Germinal center (tissue), 1 donor: ENCODE measurements at regions not wholly inside any gene's neighbourhood (a gene's known extent, or its start where the extent isn't known, plus 50 kb on each side); places are given as distances from the start of the nearest gene placed in this dataset.
"Not testable (repeated sequence)": the region's sequence is repeated elsewhere in the genome, so short reads cannot be mapped to it uniquely, and the experiment has no call there.

ENCODE experiments used
- DNase-seq: peaks from one replicate; pipeline ENCODE4 v3.0.0; 2012; ENCODE audit warnings: mixed read lengths, low spot score

DNA sequence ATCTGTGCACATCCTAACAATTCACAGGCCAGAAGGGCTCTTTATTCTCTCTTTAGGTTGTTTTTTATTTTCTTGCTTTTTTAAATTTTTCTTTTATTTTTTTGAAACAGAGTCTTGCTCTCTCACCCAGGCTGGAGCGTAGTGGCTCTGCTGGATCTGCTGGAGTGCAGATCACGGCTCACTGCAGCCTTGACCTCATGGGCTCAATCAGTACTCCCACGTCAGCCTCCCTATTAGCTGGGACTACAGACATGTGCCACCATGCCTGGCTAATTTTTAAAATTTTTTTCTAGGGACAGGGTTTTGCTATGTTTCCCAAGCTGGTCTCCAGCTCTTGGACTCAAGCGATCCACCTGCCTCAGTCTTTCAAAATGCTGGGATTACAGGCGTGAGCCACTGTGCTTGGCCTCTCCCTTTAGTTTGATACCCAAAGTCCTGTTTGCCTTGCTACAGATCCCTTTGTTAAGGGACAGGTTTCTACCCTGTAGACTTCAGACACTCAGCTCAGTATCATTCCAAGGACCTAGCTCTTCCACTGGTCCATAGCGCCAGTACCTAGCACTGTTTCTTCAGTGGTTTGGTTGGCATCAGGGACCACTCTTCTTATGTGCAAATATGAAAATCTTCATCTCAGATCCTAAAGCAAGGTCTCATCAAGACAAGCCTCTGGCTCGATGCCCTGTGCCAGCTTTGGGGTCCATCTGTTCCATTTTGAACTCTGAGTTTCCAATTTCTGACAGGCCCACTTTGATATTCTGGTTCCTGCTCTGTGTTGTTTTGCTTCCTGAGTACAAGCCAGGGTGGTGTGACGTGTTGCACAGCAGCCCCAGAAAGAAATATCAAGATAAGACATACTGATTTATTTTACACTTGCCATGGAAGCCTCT is 211.7 kb downstream of the FAT3 start:
- DNase-seq, result no peak

DNA sequence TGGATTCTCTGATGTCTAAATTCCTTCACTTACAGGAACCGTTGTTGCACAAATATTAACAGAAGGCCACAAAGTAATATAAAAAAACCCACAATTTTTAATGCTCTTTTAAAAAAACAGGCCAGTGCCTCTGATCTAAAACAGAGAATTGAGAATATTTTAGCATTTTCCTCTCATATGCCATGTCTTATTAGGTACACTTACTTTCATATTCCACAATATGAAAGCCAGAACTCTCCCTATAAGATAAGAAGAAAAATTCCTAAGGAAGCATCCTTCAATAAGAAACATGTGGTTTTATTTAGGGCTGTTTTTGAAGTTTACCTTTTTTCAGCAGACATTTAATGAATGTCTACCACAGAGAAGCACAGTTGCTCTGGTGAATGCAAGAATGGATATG is 214.5 kb downstream of the FAT3 start:
- no peak for DNase-seq

DNA sequence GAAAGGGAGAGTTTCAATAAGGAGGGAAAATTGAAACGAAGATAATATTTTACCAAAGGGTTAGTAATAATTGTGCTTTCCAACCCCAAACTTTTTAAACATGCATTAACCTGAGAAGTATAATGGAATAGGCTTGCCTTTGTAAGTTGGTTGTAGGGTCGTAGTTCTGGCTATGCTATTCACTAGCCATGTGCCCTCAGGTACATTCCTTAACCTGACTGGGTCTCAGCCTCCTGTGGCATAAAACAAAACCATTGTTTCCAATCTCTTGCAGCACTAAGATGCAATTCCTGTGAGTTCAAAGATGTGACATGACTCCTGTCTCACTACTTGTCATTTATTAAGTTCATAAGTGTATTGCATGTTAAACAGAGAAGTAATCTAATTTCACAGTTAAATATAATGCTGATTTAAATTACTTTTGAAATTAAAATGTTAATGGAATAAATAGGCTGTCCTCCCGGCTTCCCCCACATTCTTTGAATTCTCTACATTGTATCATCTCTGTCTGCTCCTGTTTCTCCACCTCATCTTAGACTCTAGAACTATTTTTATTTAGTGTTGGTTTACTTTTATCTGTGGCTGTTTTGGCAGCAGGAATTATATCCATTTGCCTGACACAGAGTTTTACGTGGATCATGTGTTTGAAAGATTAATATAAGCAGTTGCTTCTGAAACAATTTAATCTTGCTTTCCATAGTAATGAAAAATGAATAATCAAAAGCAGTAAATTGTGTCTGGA is 216.3 kb downstream of the FAT3 start:
- DNase-seq, result no peak

DNA sequence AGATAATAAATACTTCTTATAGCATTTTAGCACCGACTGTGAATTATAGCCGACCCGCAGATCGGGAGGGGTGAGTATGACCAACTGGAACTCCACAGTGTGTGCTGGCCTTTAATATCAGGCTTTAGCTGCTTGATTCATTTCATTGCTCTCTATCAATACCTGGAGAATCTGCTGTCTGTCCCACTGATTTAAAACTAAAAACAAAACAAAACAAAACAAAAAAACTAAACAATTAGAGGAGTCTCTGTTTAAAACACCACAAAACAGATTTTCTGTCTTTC is 216.8 kb downstream of the FAT3 start:
- no peak for DNase-seq

DNA sequence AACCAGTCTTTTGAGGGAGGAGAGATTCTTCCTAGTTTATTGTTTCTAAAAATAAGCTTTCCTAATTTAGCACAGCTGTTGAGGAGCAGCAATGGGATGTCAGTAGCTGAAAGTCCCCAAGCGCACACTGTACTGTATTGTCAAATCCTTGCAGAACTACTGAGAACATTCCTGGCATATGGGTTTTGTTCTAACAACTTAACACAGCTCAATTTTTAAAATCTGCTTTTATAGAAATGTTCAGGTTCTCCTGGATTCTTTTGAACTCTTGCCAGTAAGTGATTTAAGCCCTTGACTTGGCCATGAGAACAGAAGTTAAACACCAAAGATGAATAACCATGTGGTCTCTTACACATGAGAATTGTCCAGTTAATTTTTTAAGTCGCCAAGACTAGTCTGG is 218.6 kb downstream of the FAT3 start:
- no peak for DNase-seq

DNA sequence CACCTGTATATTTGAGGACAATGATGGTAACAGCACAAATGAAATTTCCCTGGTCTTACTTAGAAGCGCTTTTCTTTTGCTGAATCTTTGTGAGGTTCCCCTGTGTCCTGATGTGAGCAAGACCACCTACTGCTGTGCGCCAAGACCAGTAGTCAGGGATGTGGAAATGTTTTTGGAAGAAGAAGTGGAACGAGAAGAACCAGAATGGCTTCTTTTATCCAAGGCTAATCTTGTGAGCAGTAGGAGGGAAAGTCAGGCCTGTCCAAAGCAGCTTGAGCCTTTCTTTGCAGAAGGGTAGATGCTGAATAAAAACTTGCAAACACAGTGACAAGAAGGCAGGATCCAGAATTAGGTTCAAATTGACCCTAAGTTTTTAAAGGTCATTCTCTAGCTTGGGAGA is 223.0 kb downstream of the FAT3 start:
- no peak for DNase-seq

DNA sequence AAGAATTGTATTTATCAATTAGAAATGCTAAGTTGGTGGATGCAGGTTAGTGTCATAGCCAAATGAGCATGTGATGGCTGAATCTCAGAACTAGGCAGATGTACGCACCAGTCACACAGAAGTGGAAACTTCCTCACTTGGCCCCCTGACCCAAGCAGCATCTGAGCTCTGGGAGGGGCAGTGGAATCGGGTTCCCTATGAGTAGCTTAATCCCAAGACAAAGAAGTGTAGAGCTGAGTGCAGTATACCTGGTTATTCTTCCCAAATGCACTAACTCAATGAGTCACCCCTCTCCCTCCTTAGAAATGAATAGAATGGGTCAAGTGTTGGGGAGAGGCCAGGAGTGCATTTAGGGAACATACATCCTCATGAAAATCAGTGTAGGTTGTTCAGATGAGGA is 224.6 kb downstream of the FAT3 start:
- no peak for DNase-seq

DNA sequence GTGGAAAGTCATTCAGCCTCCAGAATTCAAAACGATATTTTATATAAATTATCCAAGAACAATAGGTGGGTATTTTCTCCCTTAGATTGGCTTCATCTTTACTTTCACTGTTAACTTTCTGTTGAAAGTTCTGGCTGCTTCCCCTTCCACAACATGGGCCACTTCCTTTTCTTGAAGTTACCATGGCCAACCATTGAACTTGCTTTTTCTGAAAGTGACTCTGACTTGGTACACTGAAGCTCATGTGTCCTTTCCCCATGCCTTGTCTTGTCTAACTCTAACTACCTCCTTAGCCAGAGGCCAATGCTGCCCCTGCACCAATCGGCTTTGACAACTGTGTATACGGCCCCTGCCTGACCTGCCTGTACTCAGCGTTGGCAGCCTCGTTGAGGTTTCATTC is 225.2 kb downstream of the FAT3 start:
- DNase-seq, result no peak

DNA sequence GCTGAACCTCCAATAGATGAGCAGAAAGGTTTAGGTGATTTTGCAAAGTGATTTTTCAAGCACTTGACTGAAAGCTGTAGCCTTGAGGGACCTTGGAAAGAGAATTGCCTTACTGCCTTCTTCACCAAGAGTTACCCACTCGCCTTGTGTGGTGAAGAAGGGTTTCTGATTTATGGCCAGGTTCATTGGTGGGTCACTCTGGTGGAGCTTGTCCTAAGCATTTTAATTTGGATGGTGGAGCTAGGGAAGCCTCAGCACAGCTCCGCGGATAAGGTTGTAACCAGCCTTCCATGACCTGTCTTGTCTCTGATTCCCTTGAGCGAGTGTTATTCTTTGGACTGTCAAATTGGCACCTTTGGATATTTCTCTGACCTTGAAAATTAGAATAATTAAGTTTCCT is 226.4 kb downstream of the FAT3 start:
- no peak for DNase-seq

DNA sequence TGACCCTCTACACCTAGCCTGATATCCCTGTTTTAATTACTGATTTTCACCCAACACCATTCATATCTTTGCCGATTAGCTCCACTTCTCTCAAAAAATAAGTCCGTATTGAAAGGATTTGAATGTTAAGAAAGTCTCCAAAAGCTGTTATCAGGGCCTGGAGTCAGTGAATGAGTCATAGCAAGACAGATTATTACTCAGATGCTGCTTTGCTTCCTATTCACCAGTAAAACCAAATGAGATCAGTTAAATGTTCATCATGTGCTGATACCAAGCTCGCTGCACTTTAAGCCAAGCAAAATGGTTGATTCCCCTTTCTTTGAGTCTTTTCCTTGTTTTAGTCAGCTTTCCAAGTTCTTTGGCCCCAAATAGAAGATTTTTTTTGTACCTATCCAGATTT is 228.4 kb downstream of the FAT3 start:
- no peak for DNase-seq

DNA sequence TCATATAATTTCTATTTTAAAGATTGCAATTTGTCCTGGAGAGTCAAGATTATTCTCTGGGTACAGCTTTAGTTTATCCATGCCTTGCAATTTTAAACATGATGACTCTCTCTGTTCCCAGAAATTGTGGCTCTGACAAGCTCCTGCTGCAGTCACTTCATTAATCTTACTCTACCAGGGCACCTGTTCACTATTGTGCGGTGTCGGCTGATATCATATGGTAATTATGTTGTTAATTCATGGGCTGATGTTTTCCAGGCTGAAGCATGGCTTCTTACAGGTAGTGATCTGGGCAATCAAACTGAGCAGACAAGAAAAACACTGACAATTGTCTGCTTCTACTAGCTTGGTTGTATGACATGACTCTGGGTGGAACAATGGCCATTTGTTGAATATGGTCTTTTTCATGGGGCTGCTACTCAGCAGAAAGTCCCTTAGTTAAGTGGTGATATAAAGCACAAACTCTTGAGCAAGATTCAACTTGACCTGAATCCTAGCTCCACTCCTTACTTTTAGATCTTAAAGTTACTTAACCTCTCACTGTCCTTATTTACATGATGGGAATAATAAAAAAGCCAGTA is 230.7 kb downstream of the FAT3 start:
- no peak for DNase-seq

DNA sequence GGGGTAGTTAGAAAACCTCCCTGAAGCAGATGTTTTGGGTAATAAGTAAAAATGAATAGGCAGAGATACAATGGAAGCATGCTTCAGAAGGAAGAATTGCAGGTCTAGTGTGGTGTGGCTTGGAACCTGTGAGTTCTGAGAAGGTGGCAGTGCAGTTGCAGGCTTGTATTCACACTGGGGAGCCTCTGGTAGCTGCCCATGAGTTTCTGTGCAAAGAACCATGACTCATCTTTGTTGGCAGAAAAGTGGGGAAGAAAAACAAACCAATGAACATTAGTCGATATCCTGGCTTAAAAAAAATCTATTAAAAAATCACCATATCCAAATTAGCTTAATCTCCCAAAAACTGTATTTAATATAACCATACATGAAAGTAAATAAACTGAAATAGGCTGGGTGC is 232.6 kb downstream of the FAT3 start:
- DNase-seq, result no peak

DNA sequence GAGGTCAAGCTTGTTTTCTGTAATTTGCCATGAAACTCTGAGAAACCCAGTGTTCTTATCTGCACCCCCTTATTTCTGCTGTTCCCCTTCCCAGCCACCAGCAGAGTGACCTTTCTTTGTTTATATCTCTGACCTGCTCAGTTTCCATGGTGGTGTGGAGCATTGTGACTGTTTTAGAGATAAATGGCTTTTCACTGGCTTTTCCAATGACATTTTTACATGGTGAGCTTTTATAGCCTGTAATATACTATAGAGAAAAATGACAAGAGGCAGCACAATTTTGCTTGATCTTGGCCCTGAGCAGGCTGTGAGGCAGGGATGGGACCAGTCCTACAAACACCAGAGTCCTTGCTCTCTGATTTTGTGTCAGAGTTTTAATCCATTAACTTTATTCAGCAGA is 233.9 kb downstream of the FAT3 start:
- no peak for DNase-seq

DNA sequence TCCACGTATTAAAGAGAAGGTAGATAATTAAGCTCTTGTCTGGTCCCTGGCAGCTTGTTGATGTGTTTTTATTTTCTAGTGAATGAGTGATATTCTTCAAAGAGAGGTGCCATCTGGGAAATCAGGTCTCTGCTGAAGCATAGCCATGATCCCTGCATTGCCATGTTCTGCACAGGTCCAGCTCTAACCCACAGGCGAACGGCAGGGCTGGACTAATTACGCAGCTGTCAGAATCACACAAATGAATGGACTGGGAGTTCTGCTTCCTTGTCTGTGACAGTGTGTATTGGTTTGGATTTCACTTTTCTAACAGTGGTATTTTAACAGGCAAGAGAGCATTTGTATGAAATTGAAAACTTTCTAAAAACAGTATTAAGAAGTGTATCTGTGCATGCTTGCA is 235.6 kb downstream of the FAT3 start:
- no peak for DNase-seq

DNA sequence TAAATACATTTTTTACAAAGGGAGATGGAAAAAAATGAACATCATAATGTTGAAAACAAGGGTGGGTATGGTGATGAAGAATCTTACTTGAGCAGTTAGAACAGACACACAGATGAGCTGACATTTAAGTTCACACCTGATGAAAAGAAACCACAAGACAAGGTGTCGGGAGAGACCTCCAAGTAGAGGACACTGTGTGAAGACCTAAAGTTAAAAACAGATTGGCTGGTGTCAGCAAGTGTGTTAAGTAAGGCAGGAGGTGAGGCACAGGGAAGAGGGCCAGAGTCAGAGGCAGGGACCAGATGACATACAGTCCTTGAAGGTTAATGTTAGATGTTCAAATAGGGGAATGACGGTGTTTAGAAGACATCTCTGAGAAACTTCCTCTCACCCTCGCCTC is 236.8 kb downstream of the FAT3 start:
- no peak for DNase-seq

DNA sequence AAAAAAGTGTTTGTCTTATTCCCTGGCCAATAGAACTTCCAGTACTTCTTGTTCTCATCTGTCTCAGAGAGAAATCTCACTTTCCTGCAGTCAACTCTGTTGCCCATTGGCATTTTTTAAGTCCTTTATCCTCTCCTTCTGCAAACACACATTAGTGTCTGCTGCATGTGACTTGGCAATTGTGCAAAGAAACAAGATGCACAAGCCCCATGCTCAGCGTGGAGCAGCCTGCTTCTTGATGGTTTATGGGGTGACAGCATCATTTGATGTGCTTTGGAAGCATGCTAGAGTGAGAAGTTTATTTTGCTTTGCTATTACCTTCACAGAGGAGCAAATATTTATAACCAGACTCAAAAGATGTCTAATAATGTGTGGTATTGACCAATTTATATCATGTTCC is 238.2 kb downstream of the FAT3 start:
- DNase-seq, result no peak

DNA sequence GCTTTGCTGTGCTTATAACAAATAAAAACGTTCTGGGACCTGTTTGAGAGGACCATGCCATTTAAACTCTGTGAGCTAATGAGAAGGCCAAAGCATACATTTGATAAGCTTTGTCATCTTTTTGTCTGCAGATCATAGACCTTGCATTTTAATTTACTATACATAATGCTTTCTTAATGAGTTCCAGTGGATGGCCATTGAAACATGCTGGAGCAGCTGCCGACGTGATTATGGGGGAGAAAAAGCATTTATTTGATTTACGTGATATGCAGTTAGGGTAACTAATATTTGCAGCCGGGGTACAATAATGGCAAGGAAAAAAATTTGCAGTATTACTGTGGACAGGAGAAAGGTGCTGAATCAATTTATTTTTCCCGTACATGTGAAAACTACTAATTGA is 240.2 kb downstream of the FAT3 start:
- DNase-seq, result no peak

DNA sequence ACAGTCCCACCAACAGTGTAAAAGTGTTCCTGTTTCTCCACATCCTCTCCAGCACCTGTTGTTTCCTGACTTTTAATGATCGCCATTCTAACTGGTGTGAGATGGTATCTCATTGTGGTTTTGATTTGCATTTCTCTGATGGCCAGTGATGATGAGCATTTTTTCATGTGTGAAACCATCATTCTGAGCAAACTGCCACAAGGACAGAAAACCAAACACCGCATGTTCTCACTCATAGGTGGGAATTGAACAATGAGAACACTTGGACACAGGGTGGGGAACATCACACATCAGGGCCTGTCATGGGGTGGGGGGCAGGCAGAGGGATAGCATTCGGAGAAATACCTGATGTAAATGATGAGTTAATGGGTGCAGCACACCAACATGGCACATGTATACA is 240.8 kb downstream of the FAT3 start:
- DNase-seq, result not testable (repeated sequence)

DNA sequence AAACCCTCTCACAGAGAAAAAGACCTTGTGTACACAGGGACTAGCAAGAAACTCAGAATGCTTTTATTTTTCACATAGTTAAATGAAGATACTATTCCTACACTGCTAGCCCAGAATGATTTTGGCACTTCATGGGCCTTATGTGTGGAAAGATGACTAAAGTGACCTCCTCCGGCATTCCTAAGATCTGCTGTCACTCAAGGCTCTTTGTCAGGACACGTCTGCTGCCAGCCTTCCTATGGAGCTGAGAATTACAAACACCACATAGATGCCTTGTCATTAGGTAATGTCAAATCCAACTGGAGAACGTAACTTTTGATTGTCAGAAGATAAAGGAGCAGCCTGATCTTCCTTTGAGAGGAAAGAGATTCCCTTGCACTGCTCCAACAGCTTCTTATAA is 249.1 kb downstream of the FAT3 start:
- DNase-seq, result no peak

DNA sequence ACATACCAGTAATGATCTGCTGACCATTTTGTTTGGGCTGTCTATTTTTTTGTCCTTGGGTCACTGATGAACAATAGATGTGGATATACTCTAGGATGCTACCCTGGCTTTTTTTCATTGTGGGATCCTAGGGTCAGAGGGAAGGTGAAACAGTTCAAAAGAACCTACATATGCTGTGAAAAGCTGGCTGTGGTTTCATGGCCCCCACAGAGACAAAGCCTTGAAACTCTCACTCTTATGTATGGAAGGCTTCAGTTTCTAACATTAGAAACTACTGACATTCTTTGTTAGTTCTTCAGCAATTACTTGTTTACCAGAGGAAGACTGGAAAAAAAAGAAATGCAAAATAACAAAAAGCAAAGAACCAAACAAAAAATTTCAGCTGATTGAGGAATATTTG is 250.7 kb downstream of the FAT3 start:
- DNase-seq, result no peak

DNA sequence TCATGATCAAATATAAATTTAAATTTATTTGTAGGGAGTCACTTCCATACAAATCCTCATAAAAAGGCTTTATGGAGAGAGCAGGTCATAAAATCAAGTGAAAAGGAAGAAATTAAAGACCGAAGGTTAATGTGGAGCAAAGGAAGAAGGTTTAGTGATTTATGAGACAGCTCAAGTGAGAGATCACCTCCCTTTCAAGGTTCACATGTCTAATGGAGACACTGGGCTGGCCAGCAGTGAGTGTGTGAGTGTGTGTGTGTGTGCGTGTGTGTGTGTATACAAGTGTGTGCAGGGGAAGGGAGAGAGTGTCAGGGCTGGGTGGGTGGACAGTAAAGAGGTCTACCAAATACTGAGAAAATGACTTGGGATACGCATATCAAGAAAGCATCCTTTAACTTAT is 251.2 kb downstream of the FAT3 start:
- no peak for DNase-seq

DNA sequence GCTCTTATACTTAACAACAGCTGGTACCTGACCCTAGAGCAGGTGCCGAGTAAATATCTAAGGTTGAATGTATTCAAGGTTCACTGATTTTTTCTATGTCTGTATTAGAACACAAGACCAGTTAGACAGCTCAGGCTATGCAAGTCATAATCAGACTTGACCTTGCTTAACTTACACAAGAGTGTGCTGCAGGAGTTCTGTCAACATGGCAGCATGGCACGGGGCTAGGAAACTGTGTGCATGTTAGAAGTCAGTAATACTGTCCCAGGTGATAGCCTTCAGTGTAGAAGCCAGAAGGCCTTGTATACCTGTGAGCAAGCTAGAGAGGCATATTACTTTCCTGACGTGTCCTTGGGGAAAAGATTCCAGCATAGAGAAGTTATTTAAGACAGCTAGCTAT is 253.1 kb downstream of the FAT3 start:
- no peak for DNase-seq

DNA sequence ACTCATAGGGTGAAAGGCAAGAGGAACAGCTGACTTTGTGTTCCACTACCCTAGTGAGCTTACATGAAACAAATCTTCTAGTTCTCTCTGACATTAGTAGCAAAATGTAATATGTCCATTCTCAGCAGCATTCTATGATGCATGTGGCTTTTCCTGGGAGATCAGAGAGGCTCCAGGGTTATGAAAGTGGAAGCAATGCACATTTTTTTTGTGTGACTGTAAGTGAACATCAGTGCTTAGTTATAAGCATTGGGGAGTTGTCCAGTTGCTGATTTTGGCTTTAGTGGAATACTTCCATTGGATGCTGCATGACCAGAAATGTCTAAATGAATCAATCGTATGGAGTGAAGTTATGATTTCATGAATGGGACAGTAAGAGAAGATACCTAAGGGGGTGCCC is 255.9 kb downstream of the FAT3 start:
- no peak for DNase-seq
